ENCODE measurements at regions not wholly inside any gene's neighbourhood (a gene's known extent, or its start where the extent isn't known, plus 50 kb on each side); places are given as distances from the start of the nearest gene placed in this dataset.

DNA sequence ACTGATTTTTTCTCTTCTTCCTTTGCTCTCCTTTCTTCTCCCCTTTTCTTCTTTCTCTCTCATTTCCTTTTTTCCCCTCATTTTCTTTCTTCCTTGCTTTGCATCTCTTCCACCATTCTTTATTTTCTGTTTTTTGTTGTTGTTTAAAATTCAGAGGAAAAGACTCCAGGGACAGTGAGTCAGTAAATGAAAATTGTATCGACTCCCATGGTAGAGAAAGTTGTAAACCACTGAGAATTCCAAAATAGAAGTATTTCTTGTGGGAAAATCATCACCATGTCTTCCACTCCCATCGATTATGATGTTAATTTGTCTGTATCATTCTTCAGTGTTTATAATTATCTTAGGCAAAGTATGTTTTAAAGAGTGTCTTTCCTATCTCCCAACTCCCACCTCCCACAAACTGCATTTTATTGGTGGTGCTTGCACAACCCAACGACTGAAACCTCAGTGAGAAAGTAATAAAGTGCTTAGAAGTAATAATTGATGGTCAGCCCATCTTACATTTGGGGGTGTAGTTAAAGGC is 134.3 kb downstream of the IRS1 start:
- Histone ChIP-seq H3K4me1 (ENCODE audit: insufficient read depth) (no peaks in the 10 kb centered on the region), H3K4me3 (no peak overlapping the region), H4K20me1 (ENCODE audit: insufficient read depth, poor library complexity, severe bottlenecking) (no peaks in the 10 kb centered on the region), H2AFZ (no peak overlapping the region), H3K9me3 (ENCODE audit: low read depth) (no peaks in the 10 kb centered on the region), H3K27ac (no peak overlapping the region), H3K79me2 (no peaks in the 10 kb centered on the region), H3K36me3 (replicated peaks; ENCODE audit: insufficient read depth, low read depth) (no peaks in the 10 kb centered on the region), H3K27me3 (no peaks in the 10 kb centered on the region), H3K9me2 (replicated peaks; ENCODE audit: insufficient read depth) (no peaks in the 10 kb centered on the region), H3K4me2 (no peak overlapping the region)
- no peak for TF ChIP-seq EZH2phosphoT487 (IDR thresholded peaks at IDR 0.05; ENCODE audit: low read depth, severe bottlenecking, unreplicated experiment)
- TF ChIP-seq, protein P1, sequence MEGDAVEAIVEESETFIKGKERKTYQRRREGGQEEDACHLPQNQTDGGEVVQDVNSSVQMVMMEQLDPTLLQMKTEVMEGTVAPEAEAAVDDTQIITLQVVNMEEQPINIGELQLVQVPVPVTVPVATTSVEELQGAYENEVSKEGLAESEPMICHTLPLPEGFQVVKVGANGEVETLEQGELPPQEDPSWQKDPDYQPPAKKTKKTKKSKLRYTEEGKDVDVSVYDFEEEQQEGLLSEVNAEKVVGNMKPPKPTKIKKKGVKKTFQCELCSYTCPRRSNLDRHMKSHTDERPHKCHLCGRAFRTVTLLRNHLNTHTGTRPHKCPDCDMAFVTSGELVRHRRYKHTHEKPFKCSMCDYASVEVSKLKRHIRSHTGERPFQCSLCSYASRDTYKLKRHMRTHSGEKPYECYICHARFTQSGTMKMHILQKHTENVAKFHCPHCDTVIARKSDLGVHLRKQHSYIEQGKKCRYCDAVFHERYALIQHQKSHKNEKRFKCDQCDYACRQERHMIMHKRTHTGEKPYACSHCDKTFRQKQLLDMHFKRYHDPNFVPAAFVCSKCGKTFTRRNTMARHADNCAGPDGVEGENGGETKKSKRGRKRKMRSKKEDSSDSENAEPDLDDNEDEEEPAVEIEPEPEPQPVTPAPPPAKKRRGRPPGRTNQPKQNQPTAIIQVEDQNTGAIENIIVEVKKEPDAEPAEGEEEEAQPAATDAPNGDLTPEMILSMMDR (IDR thresholded peaks at IDR 0.05; ENCODE audit: poor library complexity) = no peak
- no peak for TF ChIP-seq EZH2 (IDR thresholded peaks at IDR 0.05; ENCODE audit: borderline replicate concordance)
- WGBS (ENCODE audit: low lambda C conversion rate, missing lambda C conversion rate) = 71% methylated on average over 3 of the region's 3 CpGs
- no peak for DNase-seq (ENCODE audit: low spot score)

DNA sequence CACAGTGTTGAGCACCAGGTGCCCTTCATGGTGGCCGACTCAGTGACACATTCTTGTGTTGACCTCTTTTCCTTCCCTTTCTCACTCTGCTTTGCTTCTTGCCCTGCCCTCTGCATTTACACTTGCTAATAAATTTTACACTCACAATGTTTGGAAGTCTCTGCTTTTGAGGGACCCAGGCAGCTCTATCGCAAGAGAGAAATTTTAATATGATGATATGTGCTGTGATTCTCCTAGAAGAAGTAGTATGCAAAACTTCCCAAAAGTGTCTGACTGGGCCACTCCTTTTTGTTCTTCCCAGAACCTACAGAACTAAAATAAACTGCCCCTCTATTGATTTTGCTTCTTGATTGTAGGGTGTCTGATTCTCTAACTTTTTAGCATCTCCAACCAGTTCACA is 135.0 kb downstream of the IRS1 start:
- H3K9me3 ChIP-seq (ENCODE audit: low read depth) = no peaks in the 10 kb centered on the region
- no peaks in the 10 kb centered on the region for H3K79me2 ChIP-seq
- no peak overlapping the region for H3K4me3 ChIP-seq
- H3K9me2 ChIP-seq (replicated peaks; ENCODE audit: insufficient read depth) = no peaks in the 10 kb centered on the region
- DNase-seq (ENCODE audit: low spot score) = no peak
- H2AFZ ChIP-seq = no peak overlapping the region
- H3K36me3 ChIP-seq (replicated peaks; ENCODE audit: insufficient read depth, low read depth) = no peaks in the 10 kb centered on the region
- no peaks in the 10 kb centered on the region for H3K4me1 ChIP-seq (ENCODE audit: insufficient read depth)
- TF ChIP-seq EZH2 (IDR thresholded peaks at IDR 0.05; ENCODE audit: borderline replicate concordance) (no peak), EZH2phosphoT487 (IDR thresholded peaks at IDR 0.05; ENCODE audit: low read depth, severe bottlenecking, unreplicated experiment) (no peak)
- TF ChIP-seq, protein P1 (IDR thresholded peaks at IDR 0.05; ENCODE audit: poor library complexity) = no peak
- no peak overlapping the region for H3K4me2 ChIP-seq
- H4K20me1 ChIP-seq (ENCODE audit: insufficient read depth, poor library complexity, severe bottlenecking) = no peaks in the 10 kb centered on the region
- no peaks in the 10 kb centered on the region for H3K27me3 ChIP-seq
- WGBS (ENCODE audit: low lambda C conversion rate, missing lambda C conversion rate) = 92% methylated on average over 2 of the region's 2 CpGs
- H3K27ac ChIP-seq = no peak overlapping the region

DNA sequence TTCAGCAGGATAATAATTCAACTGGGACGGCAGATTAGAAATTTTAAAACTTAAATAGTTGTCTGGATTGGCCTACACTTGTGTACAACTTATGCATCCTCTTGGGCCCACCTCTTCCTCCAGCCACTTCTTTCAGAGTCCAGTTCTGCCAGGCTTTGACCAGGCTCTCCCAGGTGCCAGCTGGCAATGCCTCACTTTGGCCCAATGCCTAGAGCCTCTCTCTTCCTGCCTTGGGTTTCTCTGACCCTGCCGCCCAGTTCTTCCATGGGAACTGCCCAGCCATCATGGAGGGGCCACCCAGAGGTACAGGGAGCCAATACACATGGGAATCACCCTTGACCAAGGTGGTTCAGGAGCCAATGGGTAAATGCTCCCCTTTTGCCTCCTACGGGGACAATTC is 135.5 kb downstream of the IRS1 start:
- Histone ChIP-seq H3K79me2 (no peaks in the 10 kb centered on the region), H2AFZ (no peak overlapping the region)

More for the DNA sequence above, 135.5 kb downstream of the IRS1 start:
- no peak overlapping the region for H3K4me2 ChIP-seq
- DNase-seq (ENCODE audit: low spot score) = no peak
- H3K27me3 ChIP-seq = no peaks in the 10 kb centered on the region
- no peaks in the 10 kb centered on the region for H4K20me1 ChIP-seq (ENCODE audit: insufficient read depth, poor library complexity, severe bottlenecking)
- TF ChIP-seq EZH2 (IDR thresholded peaks at IDR 0.05; ENCODE audit: borderline replicate concordance) = no peak
- TF ChIP-seq, protein P1 (IDR thresholded peaks at IDR 0.05; ENCODE audit: poor library complexity) = no peak
- TF ChIP-seq EZH2phosphoT487 (IDR thresholded peaks at IDR 0.05; ENCODE audit: low read depth, severe bottlenecking, unreplicated experiment) = no peak
- H3K36me3 ChIP-seq (replicated peaks; ENCODE audit: insufficient read depth, low read depth) = no peaks in the 10 kb centered on the region
- WGBS (ENCODE audit: low lambda C conversion rate, missing lambda C conversion rate) = 96% methylated on average over 3 of the region's 3 CpGs
- no peaks in the 10 kb centered on the region for H3K4me1 ChIP-seq (ENCODE audit: insufficient read depth)
- no peaks in the 10 kb centered on the region for H3K9me3 ChIP-seq (ENCODE audit: low read depth)
- H3K27ac ChIP-seq = no peak overlapping the region
- no peaks in the 10 kb centered on the region for H3K9me2 ChIP-seq (replicated peaks; ENCODE audit: insufficient read depth)
- H3K4me3 ChIP-seq = no peak overlapping the region

Measured in hepatocyte (in vitro differentiated cells).